ENCODE measurements at regions not wholly inside any gene's neighbourhood (a gene's known extent, or its start where the extent isn't known, plus 50 kb on each side); places are given as distances from the start of the nearest gene placed in this dataset.

GRCh38 chr4:124083711-124084110, 628.8 kb downstream of the ANKRD50 start:
- no peak overlapping the region for H3K27ac ChIP-seq
- TF ChIP-seq CTCF (conservative IDR thresholded peaks at IDR 0.05): no peak
- TF ChIP-seq ZFX (IDR thresholded peaks at IDR 0.05): no peak

DNA sequence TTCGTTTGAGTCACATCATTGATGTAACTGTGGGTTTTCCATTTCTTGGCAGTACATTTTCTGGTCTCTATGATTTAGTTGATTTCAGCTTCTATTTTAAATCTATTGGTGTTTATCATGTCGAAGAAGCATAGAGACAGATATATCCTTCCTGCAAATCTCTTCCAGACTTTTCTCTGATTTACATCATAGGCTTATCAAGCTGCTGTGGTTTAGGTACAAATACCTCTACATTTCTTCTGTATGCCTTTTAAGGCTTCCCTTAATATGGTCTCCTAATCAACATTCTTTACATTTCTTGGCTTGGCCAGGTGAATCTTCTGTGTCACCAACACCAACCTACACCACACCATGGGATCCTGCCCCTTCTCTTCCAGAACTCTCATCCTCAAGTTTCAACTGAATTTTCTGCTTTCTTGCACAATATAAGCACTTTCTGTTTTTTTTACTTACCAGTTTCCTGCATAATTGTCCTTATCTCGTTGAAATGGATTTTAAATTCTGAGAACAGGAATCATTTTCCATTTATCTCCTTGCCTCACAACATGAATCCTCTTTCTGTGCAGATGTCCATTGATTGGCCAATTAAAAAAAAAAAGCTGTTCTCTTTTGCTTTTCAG, 626.9 kb downstream of the ANKRD50 start:
- no peak for TF ChIP-seq CTCF (conservative IDR thresholded peaks at IDR 0.05)
- TF ChIP-seq ZFX (IDR thresholded peaks at IDR 0.05): no peak
- H3K27ac ChIP-seq: no peak overlapping the region

- no peak overlapping the region for H3K27ac ChIP-seq
- TF ChIP-seq CTCF (conservative IDR thresholded peaks at IDR 0.05) (no peak), ZFX (IDR thresholded peaks at IDR 0.05) (no peak)
These were observed 622.5 kb downstream of the ANKRD50 start for GRCh38 chr4:124090021-124090420.

DNA sequence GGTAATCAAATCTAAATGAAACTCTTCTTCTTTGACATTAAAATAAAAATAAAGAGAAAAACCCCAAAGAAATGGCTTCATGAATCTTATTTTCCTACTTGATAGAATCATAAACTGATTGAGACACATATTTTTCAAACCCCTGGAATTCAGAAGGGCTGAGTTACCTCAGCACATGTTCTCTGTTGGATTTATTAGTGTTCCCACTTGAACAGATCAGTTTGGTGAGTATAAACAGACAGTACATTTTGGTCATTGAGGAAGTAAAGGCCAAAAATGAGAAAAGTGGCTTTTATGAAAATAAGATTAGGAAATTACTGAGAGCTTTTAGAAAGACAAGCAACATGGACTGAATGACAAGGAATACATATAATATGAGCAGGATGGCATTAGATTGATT, 620.4 kb downstream of the ANKRD50 start:
- no peak overlapping the region for H3K27ac ChIP-seq
- TF ChIP-seq CTCF (conservative IDR thresholded peaks at IDR 0.05): no peak
- TF ChIP-seq ZFX (IDR thresholded peaks at IDR 0.05): no peak

DNA sequence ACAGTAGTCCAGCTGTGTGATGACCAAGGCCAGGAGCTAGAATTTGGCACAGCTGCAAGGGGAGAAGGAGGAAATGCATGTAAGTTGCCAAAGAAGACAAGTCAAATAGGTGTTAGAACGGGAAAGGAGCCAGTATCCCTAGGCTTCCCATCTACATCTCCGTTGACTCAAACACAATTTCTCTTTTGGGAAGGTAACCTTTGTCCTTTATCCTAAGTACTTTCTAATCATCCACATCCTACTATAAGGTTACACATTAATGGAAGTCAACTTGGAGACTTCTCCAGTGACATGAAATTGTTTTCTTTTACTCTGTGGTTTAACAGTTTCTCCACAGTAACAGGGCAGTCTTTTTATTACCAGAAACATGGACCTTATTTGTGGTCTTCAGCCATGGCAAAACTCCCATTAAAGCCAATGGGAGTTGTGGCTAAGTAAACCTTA, 620.0 kb downstream of the ANKRD50 start:
- TF ChIP-seq ZFX (IDR thresholded peaks at IDR 0.05) (no peak), CTCF (conservative IDR thresholded peaks at IDR 0.05) (no peak)
- no peak overlapping the region for H3K27ac ChIP-seq

GRCh38 chr4:124095621-124096020, 616.9 kb downstream of the ANKRD50 start:
- TF ChIP-seq CTCF (conservative IDR thresholded peaks at IDR 0.05) (no peak), ZFX (IDR thresholded peaks at IDR 0.05) (no peak)
- no peak overlapping the region for H3K27ac ChIP-seq

DNA sequence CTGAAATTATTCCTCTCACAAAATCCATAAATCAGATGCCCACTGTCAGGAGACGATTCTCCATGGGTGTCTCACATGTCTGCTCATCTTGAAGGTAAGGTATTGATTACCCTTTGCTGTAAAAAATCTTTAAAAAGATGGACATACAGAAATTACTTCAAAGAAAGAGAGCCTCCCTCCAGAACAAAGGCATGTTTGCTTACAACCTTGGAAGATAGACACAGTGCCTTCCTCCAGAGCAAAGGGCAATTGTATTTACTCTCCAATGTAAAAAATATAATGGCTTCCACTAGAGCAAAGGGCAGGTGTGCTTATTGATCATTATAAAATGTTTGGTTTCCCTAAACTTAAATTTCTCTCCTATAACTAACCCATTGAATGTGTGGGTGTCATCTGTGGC, 616.2 kb downstream of the ANKRD50 start:
- no peak overlapping the region for H3K27ac ChIP-seq
- TF ChIP-seq CTCF (conservative IDR thresholded peaks at IDR 0.05) (no peak), ZFX (IDR thresholded peaks at IDR 0.05) (no peak)
